H1 (cell line): ENCODE measurements at regions not wholly inside any gene's neighbourhood (a gene's known extent, or its start where the extent isn't known, plus 50 kb on each side); places are given as distances from the start of the nearest gene placed in this dataset.

Experiments used
- CBX5 ChIP-seq: fragments of 300-800, 300-1000 bp; sonication (generic); IDR thresholded peaks from 2 replicates; pipeline ENCODE4 v1.7.1; 2016; ENCODE audit warnings: antibody characterized with exemption, low read length, low read depth
- CHD2 ChIP-seq: IDR thresholded peaks from 2 replicates; pipeline ENCODE4 v1.6.1; 2012; ENCODE audit warnings: low read length, improper control_type of control experiment
- EZH2 ChIP-seq: fragments of 200-600 bp; sonication (generic); IDR thresholded peaks from 2 replicates; pipeline ENCODE4 v1.7.1; 2012; ENCODE audit warnings: low read depth, mild to moderate bottlenecking, moderate library complexity, low read length, inconsistent platforms; ENCODE audit not compliant: severe bottlenecking
- KDM1A ChIP-seq: fragments of 200-600, 300-600 bp; sonication (generic); IDR thresholded peaks from 2 replicates; pipeline ENCODE4 v1.7.1; 2016; ENCODE audit warnings: mild to moderate bottlenecking, low read length, borderline replicate concordance
- POLR2A ChIP-seq, 2 experiments: IDR thresholded peaks; 1 replicate in 1 of 2; 2 replicates in 1 of 2; pipeline ENCODE4 v1.6.1; 2011; ENCODE audit warnings: low read depth in 2 of 2, low read length in 2 of 2, mild to moderate bottlenecking in 2 of 2; ENCODE audit errors: control extremely low read depth in 1 of 2
- SIN3A ChIP-seq, 2 experiments: IDR thresholded peaks in 1 of 2; conservative IDR thresholded peaks in 1 of 2; 2 replicates each; pipeline ENCODE4 v1.6.1; 2011 to 2012; ENCODE audit warnings: low read length in 2 of 2, improper control_type of control experiment in 1 of 2, low read depth in 1 of 2, mild to moderate bottlenecking in 1 of 2
- SIRT6 ChIP-seq: IDR thresholded peaks from one replicate; pipeline ENCODE4 v1.7.1; 2012; ENCODE audit warnings: low read length, inconsistent platforms
- TAF1 ChIP-seq: IDR thresholded peaks from 2 replicates; pipeline ENCODE4 v1.6.1; 2011; ENCODE audit warnings: mild to moderate bottlenecking, low read depth, low read length
- TCF12 ChIP-seq: IDR thresholded peaks from 2 replicates; pipeline ENCODE4 v1.6.1; 2011; ENCODE audit warnings: low read depth, mild to moderate bottlenecking, low read length
- TF ChIP-seq, protein P1 (sequence below), 3 experiments: IDR thresholded peaks; 1 replicate in 2 of 3; 2 replicates in 1 of 3; pipeline versions ENCODE4 v1.5.1 to v1.6.1; 2011; ENCODE audit warnings: low read length in 3 of 3, mild to moderate bottlenecking in 3 of 3, inconsistent platforms in 2 of 3, low read depth in 1 of 3, moderate library complexity in 1 of 3; ENCODE audit not compliant: insufficient read depth in 1 of 3; ENCODE audit errors: control extremely low read depth in 1 of 3

GRCh38 chr15:81751256-81751655 lies 294.6 kb downstream of the MEX3B start:
- TF ChIP-seq KDM1A: no peak
- TF ChIP-seq CHD2: no peak
- no peak for TF ChIP-seq EZH2
- no peak for TF ChIP-seq SIRT6
- no peak for TF ChIP-seq SIN3A (conservative IDR thresholded peaks at IDR 0.05 in 1 of 2, IDR thresholded peaks at IDR 0.05 in 1 of 2; ENCODE audit: low read depth in 1 of 2, low read length in 2 of 2)
- TF ChIP-seq CBX5: no peak
- TF ChIP-seq POLR2A (IDR thresholded peaks at IDR 0.05; ENCODE audit: control extremely low read depth in 1 of 2, low read depth in 2 of 2, low read length in 2 of 2): no peak
- TF ChIP-seq TCF12: no peak
- TF ChIP-seq, protein P1, sequence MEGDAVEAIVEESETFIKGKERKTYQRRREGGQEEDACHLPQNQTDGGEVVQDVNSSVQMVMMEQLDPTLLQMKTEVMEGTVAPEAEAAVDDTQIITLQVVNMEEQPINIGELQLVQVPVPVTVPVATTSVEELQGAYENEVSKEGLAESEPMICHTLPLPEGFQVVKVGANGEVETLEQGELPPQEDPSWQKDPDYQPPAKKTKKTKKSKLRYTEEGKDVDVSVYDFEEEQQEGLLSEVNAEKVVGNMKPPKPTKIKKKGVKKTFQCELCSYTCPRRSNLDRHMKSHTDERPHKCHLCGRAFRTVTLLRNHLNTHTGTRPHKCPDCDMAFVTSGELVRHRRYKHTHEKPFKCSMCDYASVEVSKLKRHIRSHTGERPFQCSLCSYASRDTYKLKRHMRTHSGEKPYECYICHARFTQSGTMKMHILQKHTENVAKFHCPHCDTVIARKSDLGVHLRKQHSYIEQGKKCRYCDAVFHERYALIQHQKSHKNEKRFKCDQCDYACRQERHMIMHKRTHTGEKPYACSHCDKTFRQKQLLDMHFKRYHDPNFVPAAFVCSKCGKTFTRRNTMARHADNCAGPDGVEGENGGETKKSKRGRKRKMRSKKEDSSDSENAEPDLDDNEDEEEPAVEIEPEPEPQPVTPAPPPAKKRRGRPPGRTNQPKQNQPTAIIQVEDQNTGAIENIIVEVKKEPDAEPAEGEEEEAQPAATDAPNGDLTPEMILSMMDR (IDR thresholded peaks at IDR 0.05; ENCODE audit: control extremely low read depth in 1 of 3, insufficient read depth in 1 of 3, low read depth in 1 of 3, low read length in 3 of 3): no peak
- TF ChIP-seq TAF1: no peak
